ENCODE measurements at regions not wholly inside any gene's neighbourhood (a gene's known extent, or its start where the extent isn't known, plus 50 kb on each side); places are given as distances from the start of the nearest gene placed in this dataset.

- no peaks in the 10 kb centered on the region for H3K36me3 Mint-ChIP-seq (ENCODE audit: low read depth)
- H3K4me1 Mint-ChIP-seq, result peaks cover 28% of the 10 kb centered on the region
- no peak for DNase-seq (ENCODE audit: low read depth, low spot score)
- H3K9me3 Mint-ChIP-seq, result no peaks in the 10 kb centered on the region
- no peak for TF ChIP-seq CTCF (conservative IDR thresholded peaks at IDR 0.05)
- no peaks in the 10 kb centered on the region for H3K27me3 Mint-ChIP-seq (ENCODE audit: low read depth)
- H3K4me3 Mint-ChIP-seq, result no peak overlapping the region
- H3K27ac Mint-ChIP-seq (ENCODE audit: unreplicated experiment), result no peak overlapping the region
These were observed 279.2 kb upstream of the BOD1L1 start for GRCh38 chr4:13906727-13907126.

GRCh38 chr4:13907255-13907751, 279.8 kb upstream of the BOD1L1 start:
- Mint-ChIP-seq H3K4me3 (no peak overlapping the region), H3K27me3 (ENCODE audit: low read depth) (no peaks in the 10 kb centered on the region), H3K4me1 (peaks cover 22% of the 10 kb centered on the region), H3K36me3 (ENCODE audit: low read depth) (no peaks in the 10 kb centered on the region), H3K27ac (ENCODE audit: unreplicated experiment) (no peak overlapping the region), H3K9me3 (no peaks in the 10 kb centered on the region)
- no peak for DNase-seq (ENCODE audit: low read depth, low spot score)
- TF ChIP-seq CTCF (conservative IDR thresholded peaks at IDR 0.05), result peak; percentile 22

- Mint-ChIP-seq H3K4me3 (no peak overlapping the region), H3K27ac (ENCODE audit: unreplicated experiment) (no peak overlapping the region), H3K9me3 (no peaks in the 10 kb centered on the region), H3K4me1 (peaks cover 13% of the 10 kb centered on the region), H3K27me3 (ENCODE audit: low read depth) (no peaks in the 10 kb centered on the region), H3K36me3 (ENCODE audit: low read depth) (no peaks in the 10 kb centered on the region)
- DNase-seq (ENCODE audit: low read depth, low spot score), result no peak
- no peak for TF ChIP-seq CTCF (conservative IDR thresholded peaks at IDR 0.05)
These were observed 280.9 kb upstream of the BOD1L1 start for GRCh38 chr4:13908455-13908854.

DNA sequence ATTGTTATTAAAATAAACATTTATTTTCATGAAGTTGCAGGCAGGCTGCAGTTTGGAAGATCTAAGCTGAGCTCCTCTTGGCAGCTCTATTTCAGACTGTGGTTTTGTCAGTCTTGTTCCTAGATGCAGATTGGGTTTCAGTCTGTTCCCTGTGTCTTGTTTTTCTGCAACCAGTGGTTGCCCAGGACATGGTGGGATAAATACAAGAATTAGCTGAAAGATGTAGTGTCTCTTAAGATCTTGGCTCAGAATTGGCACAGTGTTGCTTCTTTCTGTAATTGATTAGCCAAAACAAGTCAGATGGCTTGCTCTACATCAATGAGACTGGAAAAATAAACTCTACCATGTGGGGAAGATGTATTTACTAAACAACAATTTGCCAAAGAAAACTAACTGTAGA, 283.0 kb upstream of the BOD1L1 start:
- Mint-ChIP-seq H3K4me1 (no peaks in the 10 kb centered on the region), H3K27me3 (ENCODE audit: low read depth) (no peaks in the 10 kb centered on the region), H3K36me3 (ENCODE audit: low read depth) (no peaks in the 10 kb centered on the region), H3K9me3 (no peaks in the 10 kb centered on the region), H3K27ac (ENCODE audit: unreplicated experiment) (no peak overlapping the region), H3K4me3 (no peak overlapping the region)
- TF ChIP-seq CTCF (conservative IDR thresholded peaks at IDR 0.05), result no peak
- no peak for DNase-seq (ENCODE audit: low read depth, low spot score)

DNA sequence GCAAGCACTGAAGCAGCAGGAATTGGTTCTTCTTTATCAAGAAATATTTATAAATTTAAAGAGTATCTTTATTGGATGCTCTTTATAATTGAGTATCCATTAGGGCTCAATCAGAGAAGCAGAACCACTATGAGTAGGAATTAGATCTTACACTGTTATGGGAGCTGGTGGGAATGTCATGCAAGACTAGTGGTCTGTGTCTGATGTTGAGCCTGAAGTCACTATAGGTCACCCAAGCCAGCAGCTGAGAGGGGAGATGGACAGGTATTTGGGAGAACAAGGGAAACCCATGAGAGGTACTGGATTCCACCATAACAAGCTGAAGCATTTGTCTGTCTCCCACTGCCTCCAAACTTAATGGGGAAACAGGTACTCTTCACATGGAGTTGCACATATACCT, 283.7 kb upstream of the BOD1L1 start:
- H3K9me3 Mint-ChIP-seq, result no peaks in the 10 kb centered on the region
- no peaks in the 10 kb centered on the region for H3K36me3 Mint-ChIP-seq (ENCODE audit: low read depth)
- H3K4me1 Mint-ChIP-seq, result no peaks in the 10 kb centered on the region
- no peak for DNase-seq (ENCODE audit: low read depth, low spot score)
- no peak overlapping the region for H3K27ac Mint-ChIP-seq (ENCODE audit: unreplicated experiment)
- no peak for TF ChIP-seq CTCF (conservative IDR thresholded peaks at IDR 0.05)
- H3K27me3 Mint-ChIP-seq (ENCODE audit: low read depth), result no peaks in the 10 kb centered on the region
- H3K4me3 Mint-ChIP-seq, result no peak overlapping the region
